HCT116 (cell line): ENCODE measurements at regions not wholly inside any gene's neighbourhood (a gene's known extent, or its start where the extent isn't known, plus 50 kb on each side); places are given as distances from the start of the nearest gene placed in this dataset.

Experiments used
- ATAC-seq: fragments of 200-7000 bp; cut with Tn5 transposase; 2 replicates; pipeline ENCODE4 v1.9.1; 2020; ENCODE audit warnings: mild to moderate bottlenecking, moderate library complexity
- BruUV-seq: library from RNA; stranded (reverse); fragments of 400-500 nt; replicated peaks from 2 replicates; lab custom pipeline; 2021; lab: Mats Ljungman, UMichigan
- CTCF ChIA-PET: fragments of 300-600 bp; sonication (Branson Sonifier 250); formaldehyde crosslinking; loops from one replicate; lab custom pipeline; 2021; ENCODE audit warnings: antibody characterized with exemption; lab: Charles Lee
- POLR2A ChIA-PET: fragments of 300-600, 350-600 bp; sonication (Branson Sonifier 250); formaldehyde crosslinking; loops from one replicate; lab custom pipeline; 2021; ENCODE audit warnings: antibody characterized with exemption; lab: Charles Lee
- RAD21 ChIA-PET, 2 experiments: fragments of 300-600 bp; sonication (Branson Sonifier 250); formaldehyde crosslinking; loops; one replicate each; lab custom pipeline; 2023; ENCODE audit warnings: low total read pairs in 2 of 2; ENCODE audit not compliant: uncharacterized antibody in 2 of 2, unreplicated experiment in 2 of 2, low non-redundant PET in 1 of 2; lab: Charles Lee
- DNase-seq: peaks from one replicate; pipeline ENCODE4 v3.0.0-alpha.2; 2010; ENCODE audit warnings: low read depth, low spot score
- H2AFZ ChIP-seq: fragments of 200-600 bp; shearing (Covaris generic), sonication (generic); 2 replicates; pipeline ENCODE4 v1.6.1; 2017; ENCODE audit warnings: low read depth, mixed run types, mixed read lengths, antibody characterized with exemption, low read length; ENCODE audit not compliant: poor library complexity, severe bottlenecking
- H3K27ac ChIP-seq: 2 replicates; pipeline ENCODE4 v1.5.1; 2012; ENCODE audit warnings: low read depth, low read length
- H3K27me3 ChIP-seq: fragments of 200-600 bp; sonication (generic); 2 replicates; pipeline ENCODE4 v1.6.1; 2016; ENCODE audit warnings: mixed run types, low read length, mixed read lengths; ENCODE audit not compliant: insufficient read depth
- H3K36me3 ChIP-seq, 2 experiments: fragments of 200-500 bp in 1 of 2; fragments of 200-600 bp in 1 of 2; sonication (Bioruptor generic) in 1 of 2; sonication (generic) in 1 of 2; 2 replicates each; pipeline versions ENCODE4 v1.5.1 to v1.6.1; 2014 to 2016; ENCODE audit warnings: low read length in 2 of 2, inconsistent platforms in 1 of 2, mixed read lengths in 1 of 2, mixed run types in 1 of 2; ENCODE audit not compliant: insufficient read depth in 2 of 2, control insufficient read depth in 1 of 2
- H3K4me1 ChIP-seq, 2 experiments: fragments of 200-600 bp in 1 of 2; sonication (generic) in 1 of 2; 2 replicates each; pipeline versions ENCODE4 v1.5.1 to v1.6.1; 2012 to 2017; ENCODE audit warnings: low read length in 2 of 2, inconsistent platforms in 1 of 2, mild to moderate bottlenecking in 1 of 2, mixed read lengths in 1 of 2, mixed run types in 1 of 2, moderate library complexity in 1 of 2; ENCODE audit not compliant: insufficient read depth in 2 of 2, control insufficient read depth in 1 of 2
- H3K4me2 ChIP-seq: fragments of 200-600 bp; sonication (generic); 2 replicates; pipeline ENCODE4 v1.6.1; 2017; ENCODE audit warnings: mixed run types, low read length, mixed read lengths
- H3K4me3 ChIP-seq, 2 experiments: fragments of 200-600 bp in 1 of 2; sonication (generic) in 1 of 2; replicated peaks in 1 of 2; 2 replicates each; pipeline ENCODE4 v1.5.1; 2011 to 2016; ENCODE audit warnings: low read length in 2 of 2, control low read depth in 1 of 2, low read depth in 1 of 2, mild to moderate bottlenecking in 1 of 2, mixed read lengths in 1 of 2, mixed run types in 1 of 2
- H3K79me2 ChIP-seq: fragments of 200-600 bp; sonication (generic); 2 replicates; pipeline ENCODE4 v1.6.1; 2017; ENCODE audit warnings: mild to moderate bottlenecking, mixed run types, low read length, moderate library complexity, mixed read lengths; ENCODE audit not compliant: insufficient read depth
- H3K9ac ChIP-seq: fragments of 200-600 bp; sonication (generic); 2 replicates; pipeline ENCODE4 v1.6.1; 2016; ENCODE audit warnings: low read length, mixed read lengths
- H3K9me2 ChIP-seq: fragments of 200-600 bp; sonication (generic), shearing (Covaris generic); 2 replicates; pipeline ENCODE4 v1.6.1; 2017; ENCODE audit warnings: mixed run types, mild to moderate bottlenecking, moderate library complexity; ENCODE audit not compliant: insufficient read depth
- H3K9me3 ChIP-seq, 2 experiments: fragments of 200-500 bp in 1 of 2; fragments of 200-600 bp in 1 of 2; sonication (Bioruptor generic) in 1 of 2; sonication (generic) in 1 of 2; 2 replicates each; pipeline ENCODE4 v1.6.1; 2014 to 2017; ENCODE audit warnings: low read length in 2 of 2, mixed read lengths in 2 of 2, inconsistent platforms in 1 of 2, low read depth in 1 of 2, mild to moderate bottlenecking in 1 of 2, mixed run types in 1 of 2, moderate library complexity in 1 of 2; ENCODE audit not compliant: control insufficient read depth in 1 of 2, insufficient read depth in 1 of 2
- H4K20me1 ChIP-seq: fragments of 200-600 bp; sonication (generic), shearing (Covaris generic); 2 replicates; pipeline ENCODE4 v1.6.1; 2017; ENCODE audit warnings: mixed run types, mild to moderate bottlenecking, moderate library complexity; ENCODE audit not compliant: insufficient read depth
- CEBPB ChIP-seq: IDR thresholded peaks from 2 replicates; pipeline ENCODE4 v1.6.1; 2012; ENCODE audit warnings: low read depth
- EGR1 ChIP-seq: IDR thresholded peaks from 2 replicates; pipeline ENCODE4 v1.6.1; 2012; ENCODE audit warnings: low read depth
- EZH2phosphoT487 ChIP-seq: fragments of 200-600 bp; IDR thresholded peaks from 2 replicates; pipeline ENCODE4 v1.6.1; 2018; ENCODE audit warnings: antibody characterized with exemption, borderline replicate concordance
- FOSL1 ChIP-seq: IDR thresholded peaks from 2 replicates; pipeline ENCODE4 v1.6.1; 2012; ENCODE audit warnings: low read depth
- POLR2A ChIP-seq: IDR thresholded peaks from 2 replicates; pipeline ENCODE4 v1.7.0; 2011; ENCODE audit warnings: borderline replicate concordance; ENCODE audit not compliant: insufficient read depth, insufficient read length; ENCODE audit errors: extremely low read depth
- YY1 ChIP-seq: IDR thresholded peaks from 2 replicates; pipeline ENCODE4 v1.6.1; 2011; ENCODE audit warnings: low read length, low read depth, moderate library complexity, mild to moderate bottlenecking; ENCODE audit not compliant: insufficient replicate concordance; ENCODE audit errors: extremely low read depth
- ZFX ChIP-seq: fragments of 450-650 bp; IDR thresholded peaks from 2 replicates; pipeline ENCODE4 v1.6.1; 2017
- intact Hi-C: fragments of 100-400 bp; cut with micrococcal nuclease; formaldehyde crosslinking; loops from 2 replicates; pipeline ENCODE4 v1.10.0; 2022
- TF ChIP-seq, protein P1 (sequence below): IDR thresholded peaks from 2 replicates; pipeline ENCODE4 v1.6.1; 2011; ENCODE audit warnings: mild to moderate bottlenecking, low read length, moderate library complexity; ENCODE audit not compliant: insufficient replicate concordance; ENCODE audit errors: extremely low read depth
- TF ChIP-seq, protein P2 (sequence below): IDR thresholded peaks from 2 replicates; pipeline ENCODE4 v1.6.1; 2012
- TF ChIP-seq, protein P3 (sequence below), 3 experiments: fragments of 200-600 bp in 1 of 3; sonication (generic) in 1 of 3; IDR thresholded peaks in 2 of 3; conservative IDR thresholded peaks in 1 of 3; 2 replicates each; pipeline ENCODE4 v1.5.1; 2012 to 2017; ENCODE audit warnings: low read depth in 2 of 3, low read length in 2 of 3, antibody characterized with exemption in 1 of 3, borderline replicate concordance in 1 of 3, control low read depth in 1 of 3, mild to moderate bottlenecking in 1 of 3, mixed read lengths in 1 of 3, mixed run types in 1 of 3, moderate library complexity in 1 of 3; ENCODE audit not compliant: insufficient read depth in 1 of 3

DNA sequence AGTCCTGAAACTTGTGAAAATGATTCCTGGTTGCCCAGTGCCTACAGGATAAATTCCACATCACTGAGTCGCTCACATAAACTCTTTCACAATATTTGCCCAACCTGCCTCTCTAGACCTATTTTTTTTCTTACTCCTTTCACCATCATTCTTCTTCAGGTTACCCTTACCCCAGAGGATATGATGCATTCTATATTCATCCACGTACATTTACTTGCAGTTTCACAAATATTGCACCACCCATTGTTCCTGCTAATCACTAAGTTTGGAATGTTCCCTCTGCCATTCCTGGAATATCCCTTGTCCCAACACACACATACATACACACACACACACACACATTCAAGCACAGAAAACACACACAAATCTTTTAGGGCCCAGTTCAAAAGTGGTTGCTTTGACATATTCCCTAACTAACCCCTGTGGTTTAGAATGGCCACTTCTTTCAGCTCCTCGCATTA, 379.5 kb downstream of the ETS1 start (continued):
- TF ChIP-seq, protein P1, sequence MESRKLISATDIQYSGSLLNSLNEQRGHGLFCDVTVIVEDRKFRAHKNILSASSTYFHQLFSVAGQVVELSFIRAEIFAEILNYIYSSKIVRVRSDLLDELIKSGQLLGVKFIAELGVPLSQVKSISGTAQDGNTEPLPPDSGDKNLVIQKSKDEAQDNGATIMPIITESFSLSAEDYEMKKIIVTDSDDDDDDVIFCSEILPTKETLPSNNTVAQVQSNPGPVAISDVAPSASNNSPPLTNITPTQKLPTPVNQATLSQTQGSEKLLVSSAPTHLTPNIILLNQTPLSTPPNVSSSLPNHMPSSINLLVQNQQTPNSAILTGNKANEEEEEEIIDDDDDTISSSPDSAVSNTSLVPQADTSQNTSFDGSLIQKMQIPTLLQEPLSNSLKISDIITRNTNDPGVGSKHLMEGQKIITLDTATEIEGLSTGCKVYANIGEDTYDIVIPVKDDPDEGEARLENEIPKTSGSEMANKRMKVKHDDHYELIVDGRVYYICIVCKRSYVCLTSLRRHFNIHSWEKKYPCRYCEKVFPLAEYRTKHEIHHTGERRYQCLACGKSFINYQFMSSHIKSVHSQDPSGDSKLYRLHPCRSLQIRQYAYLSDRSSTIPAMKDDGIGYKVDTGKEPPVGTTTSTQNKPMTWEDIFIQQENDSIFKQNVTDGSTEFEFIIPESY: no peak
- TF ChIP-seq POLR2A: no peak

DNA sequence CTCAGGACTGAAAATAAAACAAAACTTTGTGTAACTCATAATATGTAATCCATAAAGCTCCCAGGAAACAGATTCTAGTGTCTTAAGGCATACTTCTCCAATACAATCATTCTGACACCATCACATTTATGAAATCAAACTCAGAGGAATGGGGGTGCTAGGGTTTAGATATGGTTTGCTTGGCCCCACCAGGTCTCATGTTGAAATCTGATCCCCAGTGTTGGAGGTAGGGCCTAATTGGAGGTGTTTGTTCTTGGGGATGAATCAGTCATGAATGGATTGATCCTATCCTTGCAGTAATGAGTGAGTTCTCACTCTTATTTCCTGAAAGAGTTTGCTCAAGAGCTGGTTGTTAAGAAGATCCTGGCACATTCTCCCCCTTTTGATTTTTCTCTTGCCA, 380.9 kb downstream of the ETS1 start:
- intact Hi-C loops: loop anchor here (5.0 kb wide), 1 partner anchor 241 kb away; no protein-coding TSS in a partner anchor
- ChIA-PET RAD21 (no interaction called here), CTCF (no interaction called here), POLR2A (no interaction called here)
- Histone ChIP-seq H3K36me3 (0 out of 4 replicates have a peak, but pooled peaks cover 0 to 5% of the 10 kb centered on the region in 2 experiments), H3K4me3 (no peak overlapping the region), H3K9me3 (no peaks in the 10 kb centered on the region), H3K4me2 (no peak overlapping the region), H4K20me1 (no peaks in the 10 kb centered on the region), H3K4me1 (peaks cover 38 to 51% of the 10 kb centered on the region in 2 experiments), H3K27ac (no peak overlapping the region), H3K9ac (no peak overlapping the region), H3K79me2 (no peaks in the 10 kb centered on the region), H3K9me2 (no peaks in the 10 kb centered on the region; the same call in 1 of the 2 replicates), H2AFZ (no peak overlapping the region), H3K27me3 (no peaks in the 10 kb centered on the region)
- TF ChIP-seq YY1: no peak
- TF ChIP-seq, protein P1: no peak
- TF ChIP-seq ZFX: no peak
- TF ChIP-seq EZH2phosphoT487: no peak
- no peak for TF ChIP-seq FOSL1
- no peak for TF ChIP-seq EGR1
- TF ChIP-seq, protein P2, sequence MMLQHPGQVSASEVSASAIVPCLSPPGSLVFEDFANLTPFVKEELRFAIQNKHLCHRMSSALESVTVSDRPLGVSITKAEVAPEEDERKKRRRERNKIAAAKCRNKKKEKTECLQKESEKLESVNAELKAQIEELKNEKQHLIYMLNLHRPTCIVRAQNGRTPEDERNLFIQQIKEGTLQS: no peak
- no peak for TF ChIP-seq CEBPB
- TF ChIP-seq, protein P3, sequence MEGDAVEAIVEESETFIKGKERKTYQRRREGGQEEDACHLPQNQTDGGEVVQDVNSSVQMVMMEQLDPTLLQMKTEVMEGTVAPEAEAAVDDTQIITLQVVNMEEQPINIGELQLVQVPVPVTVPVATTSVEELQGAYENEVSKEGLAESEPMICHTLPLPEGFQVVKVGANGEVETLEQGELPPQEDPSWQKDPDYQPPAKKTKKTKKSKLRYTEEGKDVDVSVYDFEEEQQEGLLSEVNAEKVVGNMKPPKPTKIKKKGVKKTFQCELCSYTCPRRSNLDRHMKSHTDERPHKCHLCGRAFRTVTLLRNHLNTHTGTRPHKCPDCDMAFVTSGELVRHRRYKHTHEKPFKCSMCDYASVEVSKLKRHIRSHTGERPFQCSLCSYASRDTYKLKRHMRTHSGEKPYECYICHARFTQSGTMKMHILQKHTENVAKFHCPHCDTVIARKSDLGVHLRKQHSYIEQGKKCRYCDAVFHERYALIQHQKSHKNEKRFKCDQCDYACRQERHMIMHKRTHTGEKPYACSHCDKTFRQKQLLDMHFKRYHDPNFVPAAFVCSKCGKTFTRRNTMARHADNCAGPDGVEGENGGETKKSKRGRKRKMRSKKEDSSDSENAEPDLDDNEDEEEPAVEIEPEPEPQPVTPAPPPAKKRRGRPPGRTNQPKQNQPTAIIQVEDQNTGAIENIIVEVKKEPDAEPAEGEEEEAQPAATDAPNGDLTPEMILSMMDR (IDR thresholded peaks at IDR 0.05 in 2 of 3, conservative IDR thresholded peaks at IDR 0.05 in 1 of 3; ENCODE audit: borderline replicate concordance in 1 of 3, insufficient read depth in 1 of 3, low read depth in 2 of 3, low read length in 2 of 3): no peak
- ATAC-seq (no peak), DNase-seq (no peak)
- BruUV-seq: no TSS peak
